A549 (cell line): ENCODE measurements at regions not wholly inside any gene's neighbourhood (a gene's known extent, or its start where the extent isn't known, plus 50 kb on each side); places are given as distances from the start of the nearest gene placed in this dataset.

ENCODE experiments used
- CHD2 ChIP-seq: fragments of 150-350 bp; IDR thresholded peaks from 2 replicates; pipeline ENCODE4 v1.6.1; 2014; ENCODE audit warnings: low read length; ENCODE audit not compliant: partially characterized antibody
- ESRRA ChIP-seq: fragments of 150-350 bp; IDR thresholded peaks from 2 replicates; pipeline ENCODE4 v1.6.1; 2014; ENCODE audit warnings: mild to moderate bottlenecking, low read length, borderline replicate concordance
- FOSL2 ChIP-seq, 2 experiments: fragments of 450-650 bp in 1 of 2; fragments of >200 bp in 1 of 2; sonication (Bioruptor Twin) in 1 of 2; formaldehyde crosslinking; IDR thresholded peaks; 2 replicates each; pipeline versions ENCODE4 v1.5.0 to v1.6.1; 2016 to 2020; ENCODE audit warnings: mild to moderate bottlenecking in 1 of 2, moderate library complexity in 1 of 2
- KDM1A ChIP-seq: fragments of 200-600 bp; sonication (generic); IDR thresholded peaks from 2 replicates; pipeline ENCODE4 v1.6.1; 2016; ENCODE audit warnings: low read depth, mild to moderate bottlenecking
- NR3C1 ChIP-seq: fragments of >200 bp; sonication (Bioruptor Twin); formaldehyde crosslinking; IDR thresholded peaks from 3 replicates; pipeline ENCODE4 v1.6.1; 2017
- POLR2A ChIP-seq: IDR thresholded peaks from 2 replicates; pipeline ENCODE4 v1.6.1; 2012; ENCODE audit warnings: mild to moderate bottlenecking, low read length
- RAD21 ChIP-seq, 2 experiments: fragments of >200 bp in 1 of 2; sonication (Bioruptor Twin) in 1 of 2; formaldehyde crosslinking in 1 of 2; IDR thresholded peaks in 1 of 2; conservative IDR thresholded peaks in 1 of 2; 2 replicates in 1 of 2; 3 replicates in 1 of 2; pipeline ENCODE4 v1.6.1; 2012 to 2018; ENCODE audit warnings: inconsistent platforms in 1 of 2
- REST ChIP-seq: fragments of 200-600 bp; sonication (generic); IDR thresholded peaks from 2 replicates; pipeline ENCODE4 v1.6.1; 2016; ENCODE audit warnings: antibody characterized with exemption, mild to moderate bottlenecking, moderate library complexity
- USF2 ChIP-seq: fragments of 450-650 bp; IDR thresholded peaks from 2 replicates; pipeline ENCODE4 v1.6.1; 2014; ENCODE audit warnings: antibody characterized with exemption
- TF ChIP-seq, protein P1 (sequence below): IDR thresholded peaks from 2 replicates; pipeline ENCODE4 v1.6.1; 2012
- TF ChIP-seq, protein P2 (sequence below): fragments of >200 bp; sonication (Bioruptor Twin); formaldehyde crosslinking; IDR thresholded peaks from 3 replicates; pipeline ENCODE4 v1.5.1; 2016

- TF ChIP-seq, protein P1, sequence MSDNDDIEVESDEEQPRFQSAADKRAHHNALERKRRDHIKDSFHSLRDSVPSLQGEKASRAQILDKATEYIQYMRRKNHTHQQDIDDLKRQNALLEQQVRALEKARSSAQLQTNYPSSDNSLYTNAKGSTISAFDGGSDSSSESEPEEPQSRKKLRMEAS, result no peak
- TF ChIP-seq USF2, result no peak
- no peak for TF ChIP-seq RAD21 (conservative IDR thresholded peaks at IDR 0.05 in 1 of 2, IDR thresholded peaks at IDR 0.05 in 1 of 2)
- TF ChIP-seq, protein P2, sequence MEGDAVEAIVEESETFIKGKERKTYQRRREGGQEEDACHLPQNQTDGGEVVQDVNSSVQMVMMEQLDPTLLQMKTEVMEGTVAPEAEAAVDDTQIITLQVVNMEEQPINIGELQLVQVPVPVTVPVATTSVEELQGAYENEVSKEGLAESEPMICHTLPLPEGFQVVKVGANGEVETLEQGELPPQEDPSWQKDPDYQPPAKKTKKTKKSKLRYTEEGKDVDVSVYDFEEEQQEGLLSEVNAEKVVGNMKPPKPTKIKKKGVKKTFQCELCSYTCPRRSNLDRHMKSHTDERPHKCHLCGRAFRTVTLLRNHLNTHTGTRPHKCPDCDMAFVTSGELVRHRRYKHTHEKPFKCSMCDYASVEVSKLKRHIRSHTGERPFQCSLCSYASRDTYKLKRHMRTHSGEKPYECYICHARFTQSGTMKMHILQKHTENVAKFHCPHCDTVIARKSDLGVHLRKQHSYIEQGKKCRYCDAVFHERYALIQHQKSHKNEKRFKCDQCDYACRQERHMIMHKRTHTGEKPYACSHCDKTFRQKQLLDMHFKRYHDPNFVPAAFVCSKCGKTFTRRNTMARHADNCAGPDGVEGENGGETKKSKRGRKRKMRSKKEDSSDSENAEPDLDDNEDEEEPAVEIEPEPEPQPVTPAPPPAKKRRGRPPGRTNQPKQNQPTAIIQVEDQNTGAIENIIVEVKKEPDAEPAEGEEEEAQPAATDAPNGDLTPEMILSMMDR, result no peak
- no peak for TF ChIP-seq CHD2
- no peak for TF ChIP-seq POLR2A
- no peak for TF ChIP-seq FOSL2 (IDR thresholded peaks at IDR 0.05)
- no peak for TF ChIP-seq FOSL2 (CRISPR knock-in tag; IDR thresholded peaks at IDR 0.05)
- TF ChIP-seq NR3C1, result no peak
- no peak for TF ChIP-seq KDM1A
- TF ChIP-seq REST, result no peak
- TF ChIP-seq ESRRA, result no peak
These were observed 73.9 kb downstream of the DNTTIP2 start for GRCh38 chr1:93805027-93805610.
